ENCODE measurements at regions not wholly inside any gene's neighbourhood (a gene's known extent, or its start where the extent isn't known, plus 50 kb on each side); places are given as distances from the start of the nearest gene placed in this dataset.
"Not testable (repeated sequence)": the region's sequence is repeated elsewhere in the genome, so short reads cannot be mapped to it uniquely, and the experiment has no call there.

GRCh38 chr9:78121488-78121887 is 89.9 kb upstream of the GNAQ start:
- Histone ChIP-seq H3K27me3 (ENCODE audit: low read depth, low read length) (no peaks in the 10 kb centered on the region), H3K4me3 (ENCODE audit: low read depth in 1 of 2, low read length in 2 of 2) (no peak overlapping the region), H3K36me3 (ENCODE audit: control insufficient read depth in 1 of 2, insufficient read depth in 2 of 2, low read length in 2 of 2) (no peaks in the 10 kb centered on the region), H3K9me3 (ENCODE audit: control insufficient read depth in 1 of 2, low read length in 2 of 2) (no peaks in the 10 kb centered on the region), H3K4me1 (ENCODE audit: control insufficient read depth in 1 of 2, insufficient read depth in 2 of 2, low read length in 2 of 2) (no peaks in the 10 kb centered on the region), H3K27ac (ENCODE audit: low read length) (no peak overlapping the region)

- Histone ChIP-seq H3K27me3 (ENCODE audit: low read depth, low read length) (no peaks in the 10 kb centered on the region), H3K4me3 (ENCODE audit: low read depth in 1 of 2, low read length in 2 of 2) (no peak overlapping the region), H3K4me1 (ENCODE audit: control insufficient read depth in 1 of 2, insufficient read depth in 2 of 2, low read length in 2 of 2) (no peaks in the 10 kb centered on the region), H3K27ac (ENCODE audit: low read length) (no peak overlapping the region), H3K36me3 (ENCODE audit: control insufficient read depth in 1 of 2, insufficient read depth in 2 of 2, low read length in 2 of 2) (no peaks in the 10 kb centered on the region), H3K9me3 (ENCODE audit: control insufficient read depth in 1 of 2, low read length in 2 of 2) (no peaks in the 10 kb centered on the region)
Observed at GRCh38 chr9:78118742-78119473, 87.3 kb upstream of the GNAQ start.

GRCh38 chr9:78115073-78115472 is 83.5 kb upstream of the GNAQ start:
- H3K4me3 ChIP-seq (ENCODE audit: low read depth in 1 of 2, low read length in 2 of 2) = no peak overlapping the region
- no peaks in the 10 kb centered on the region for H3K9me3 ChIP-seq (ENCODE audit: control insufficient read depth in 1 of 2, low read length in 2 of 2)
- no peak overlapping the region for H3K27ac ChIP-seq (ENCODE audit: low read length)
- H3K4me1 ChIP-seq (ENCODE audit: control insufficient read depth in 1 of 2, insufficient read depth in 2 of 2, low read length in 2 of 2) = no peaks in the 10 kb centered on the region
- no peaks in the 10 kb centered on the region for H3K36me3 ChIP-seq (ENCODE audit: control insufficient read depth in 1 of 2, insufficient read depth in 2 of 2, low read length in 2 of 2)
- H3K27me3 ChIP-seq (ENCODE audit: low read depth, low read length) = no peaks in the 10 kb centered on the region

GRCh38 chr9:78114581-78114980 is 83.0 kb upstream of the GNAQ start:
- H3K4me3 ChIP-seq (ENCODE audit: low read depth in 1 of 2, low read length in 2 of 2) = no peak overlapping the region
- no peaks in the 10 kb centered on the region for H3K9me3 ChIP-seq (ENCODE audit: control insufficient read depth in 1 of 2, low read length in 2 of 2)
- H3K27me3 ChIP-seq (ENCODE audit: low read depth, low read length) = no peaks in the 10 kb centered on the region
- H3K36me3 ChIP-seq (ENCODE audit: control insufficient read depth in 1 of 2, insufficient read depth in 2 of 2, low read length in 2 of 2) = no peaks in the 10 kb centered on the region
- H3K27ac ChIP-seq (ENCODE audit: low read length) = no peak overlapping the region
- no peaks in the 10 kb centered on the region for H3K4me1 ChIP-seq (ENCODE audit: control insufficient read depth in 1 of 2, insufficient read depth in 2 of 2, low read length in 2 of 2)

GRCh38 chr9:78112406-78112805 is 80.8 kb upstream of the GNAQ start:
- Histone ChIP-seq H3K36me3 (ENCODE audit: control insufficient read depth in 1 of 2, insufficient read depth in 2 of 2, low read length in 2 of 2) (no peaks in the 10 kb centered on the region), H3K4me3 (ENCODE audit: low read depth in 1 of 2, low read length in 2 of 2) (no peak overlapping the region), H3K27me3 (ENCODE audit: low read depth, low read length) (no peaks in the 10 kb centered on the region), H3K27ac (ENCODE audit: low read length) (no peak overlapping the region), H3K4me1 (ENCODE audit: control insufficient read depth in 1 of 2, insufficient read depth in 2 of 2, low read length in 2 of 2) (no peaks in the 10 kb centered on the region), H3K9me3 (ENCODE audit: control insufficient read depth in 1 of 2, low read length in 2 of 2) (no peaks in the 10 kb centered on the region)

GRCh38 chr9:78112004-78112403 is 80.4 kb upstream of the GNAQ start:
- Histone ChIP-seq H3K4me3 (ENCODE audit: low read depth in 1 of 2, low read length in 2 of 2) (no peak overlapping the region), H3K4me1 (ENCODE audit: control insufficient read depth in 1 of 2, insufficient read depth in 2 of 2, low read length in 2 of 2) (no peaks in the 10 kb centered on the region), H3K27ac (ENCODE audit: low read length) (no peak overlapping the region), H3K9me3 (ENCODE audit: control insufficient read depth in 1 of 2, low read length in 2 of 2) (no peaks in the 10 kb centered on the region), H3K27me3 (ENCODE audit: low read depth, low read length) (no peaks in the 10 kb centered on the region), H3K36me3 (ENCODE audit: control insufficient read depth in 1 of 2, insufficient read depth in 2 of 2, low read length in 2 of 2) (no peaks in the 10 kb centered on the region)

GRCh38 chr9:78109075-78109474 is 77.5 kb upstream of the GNAQ start:
- Histone ChIP-seq H3K4me3 (ENCODE audit: low read depth in 1 of 2, low read length in 2 of 2) (no peak overlapping the region), H3K4me1 (ENCODE audit: control insufficient read depth in 1 of 2, insufficient read depth in 2 of 2, low read length in 2 of 2) (no peaks in the 10 kb centered on the region), H3K27me3 (ENCODE audit: low read depth, low read length) (no peaks in the 10 kb centered on the region), H3K9me3 (ENCODE audit: control insufficient read depth in 1 of 2, low read length in 2 of 2) (no peaks in the 10 kb centered on the region), H3K36me3 (ENCODE audit: control insufficient read depth in 1 of 2, insufficient read depth in 2 of 2, low read length in 2 of 2) (no peaks in the 10 kb centered on the region), H3K27ac (ENCODE audit: low read length) (no peak overlapping the region)

GRCh38 chr9:78106586-78106985 is 75.0 kb upstream of the GNAQ start:
- not testable (repeated sequence) for H3K4me3 ChIP-seq (ENCODE audit: low read depth in 1 of 2, low read length in 2 of 2); H3K27me3 ChIP-seq (ENCODE audit: low read depth, low read length); H3K36me3 ChIP-seq (ENCODE audit: control insufficient read depth in 1 of 2, insufficient read depth in 2 of 2, low read length in 2 of 2); H3K27ac ChIP-seq (ENCODE audit: low read length); H3K9me3 ChIP-seq (ENCODE audit: control insufficient read depth in 1 of 2, low read length in 2 of 2); H3K4me1 ChIP-seq (ENCODE audit: control insufficient read depth in 1 of 2, insufficient read depth in 2 of 2, low read length in 2 of 2)

GRCh38 chr9:78103971-78104433 is 72.4 kb upstream of the GNAQ start:
- H3K4me1 ChIP-seq (ENCODE audit: control insufficient read depth in 1 of 2, insufficient read depth in 2 of 2, low read length in 2 of 2) = no peaks in the 10 kb centered on the region
- no peaks in the 10 kb centered on the region for H3K27me3 ChIP-seq (ENCODE audit: low read depth, low read length)
- no peaks in the 10 kb centered on the region for H3K36me3 ChIP-seq (ENCODE audit: control insufficient read depth in 1 of 2, insufficient read depth in 2 of 2, low read length in 2 of 2)
- H3K9me3 ChIP-seq (ENCODE audit: control insufficient read depth in 1 of 2, low read length in 2 of 2) = peaks cover 3 to 5% of the 10 kb centered on the region in 2 donors
- no peak overlapping the region for H3K27ac ChIP-seq (ENCODE audit: low read length)
- H3K4me3 ChIP-seq (ENCODE audit: low read depth in 1 of 2, low read length in 2 of 2) = no peak overlapping the region

- H3K9me3 ChIP-seq (ENCODE audit: control insufficient read depth in 1 of 2, low read length in 2 of 2) = peaks cover 3 to 5% of the 10 kb centered on the region in 2 donors
- H3K27ac ChIP-seq (ENCODE audit: low read length) = no peak overlapping the region
- H3K4me3 ChIP-seq (ENCODE audit: low read depth in 1 of 2, low read length in 2 of 2) = no peak overlapping the region
- H3K27me3 ChIP-seq (ENCODE audit: low read depth, low read length) = no peaks in the 10 kb centered on the region
- H3K36me3 ChIP-seq (ENCODE audit: control insufficient read depth in 1 of 2, insufficient read depth in 2 of 2, low read length in 2 of 2) = no peaks in the 10 kb centered on the region
- no peaks in the 10 kb centered on the region for H3K4me1 ChIP-seq (ENCODE audit: control insufficient read depth in 1 of 2, insufficient read depth in 2 of 2, low read length in 2 of 2)
Observed at GRCh38 chr9:78101247-78101646, 69.6 kb upstream of the GNAQ start.

GRCh38 chr9:78097541-78097940 is 65.9 kb upstream of the GNAQ start:
- peaks cover 3 to 5% of the 10 kb centered on the region in 2 donors for H3K9me3 ChIP-seq (ENCODE audit: control insufficient read depth in 1 of 2, low read length in 2 of 2)
- no peaks in the 10 kb centered on the region for H3K27me3 ChIP-seq (ENCODE audit: low read depth, low read length)
- no peak overlapping the region for H3K4me3 ChIP-seq (ENCODE audit: low read depth in 1 of 2, low read length in 2 of 2)
- no peak overlapping the region for H3K27ac ChIP-seq (ENCODE audit: low read length)
- no peaks in the 10 kb centered on the region for H3K36me3 ChIP-seq (ENCODE audit: control insufficient read depth in 1 of 2, insufficient read depth in 2 of 2, low read length in 2 of 2)
- H3K4me1 ChIP-seq (ENCODE audit: control insufficient read depth in 1 of 2, insufficient read depth in 2 of 2, low read length in 2 of 2) = no peaks in the 10 kb centered on the region

GRCh38 chr9:78091731-78092130 is 60.1 kb upstream of the GNAQ start:
- Histone ChIP-seq H3K36me3 (ENCODE audit: control insufficient read depth in 1 of 2, insufficient read depth in 2 of 2, low read length in 2 of 2) (no peaks in the 10 kb centered on the region), H3K9me3 (ENCODE audit: control insufficient read depth in 1 of 2, low read length in 2 of 2) (no peaks in the 10 kb centered on the region), H3K27me3 (ENCODE audit: low read depth, low read length) (no peaks in the 10 kb centered on the region), H3K27ac (ENCODE audit: low read length) (no peak overlapping the region), H3K4me3 (ENCODE audit: low read depth in 1 of 2, low read length in 2 of 2) (no peak overlapping the region), H3K4me1 (ENCODE audit: control insufficient read depth in 1 of 2, insufficient read depth in 2 of 2, low read length in 2 of 2) (no peaks in the 10 kb centered on the region)

All from muscle layer of duodenum (tissue), 2 donors.